HG03378 (cell line): ENCODE measurements at regions not wholly inside any gene's neighbourhood (a gene's known extent, or its start where the extent isn't known, plus 50 kb on each side); places are given as distances from the start of the nearest gene placed in this dataset.
"Not testable (repeated sequence)": the region's sequence is repeated elsewhere in the genome, so short reads cannot be mapped to it uniquely, and the experiment has no call there.

Experiments
- ATAC-seq: cut with Tn5 transposase; IDR thresholded peaks from one replicate; pipeline ENCODE4 v1.9.1; 2021; ENCODE audit warnings: mild to moderate bottlenecking, moderate library complexity; ENCODE audit not compliant: unreplicated experiment

DNA sequence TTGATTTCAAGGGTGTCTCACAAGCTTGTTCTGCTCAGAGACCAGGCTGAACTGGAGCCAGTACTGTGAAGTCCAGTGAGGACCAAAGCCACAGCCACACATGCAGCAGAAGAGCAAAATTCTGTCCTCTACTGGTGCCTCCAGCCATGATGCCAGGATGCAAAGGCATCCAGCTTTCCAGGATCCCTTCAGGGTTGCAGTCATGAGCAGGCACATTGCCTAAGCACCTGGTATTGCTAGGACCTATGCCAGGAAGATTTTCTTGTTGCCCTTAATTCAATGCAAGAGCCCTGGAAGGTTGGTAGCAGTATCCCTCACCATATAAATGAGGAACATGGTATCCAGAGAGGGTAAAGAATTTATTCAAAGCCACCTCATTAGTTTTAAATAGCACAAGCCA lies 78.9 kb upstream of the CYRIA start:
- no peak for ATAC-seq

DNA sequence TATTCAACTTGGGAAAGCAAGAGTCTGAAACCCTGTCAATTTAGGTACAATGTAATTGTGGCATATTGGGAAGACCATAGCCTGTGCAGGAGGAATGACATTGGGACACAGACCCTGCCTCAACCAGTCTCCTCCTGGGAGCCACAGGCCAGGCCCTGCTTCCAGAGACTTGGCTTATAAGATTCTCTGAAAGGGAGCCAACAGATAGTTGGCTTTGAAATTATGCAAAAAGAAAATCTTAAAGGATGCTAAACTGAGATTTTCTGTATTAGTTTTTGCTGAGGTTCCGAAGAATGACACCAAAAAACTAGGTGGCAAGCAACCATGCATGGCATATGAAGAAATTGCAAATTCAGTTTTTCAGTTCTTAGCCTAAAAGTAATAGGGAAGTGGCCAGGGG lies 76.4 kb upstream of the CYRIA start:
- ATAC-seq = no peak

DNA sequence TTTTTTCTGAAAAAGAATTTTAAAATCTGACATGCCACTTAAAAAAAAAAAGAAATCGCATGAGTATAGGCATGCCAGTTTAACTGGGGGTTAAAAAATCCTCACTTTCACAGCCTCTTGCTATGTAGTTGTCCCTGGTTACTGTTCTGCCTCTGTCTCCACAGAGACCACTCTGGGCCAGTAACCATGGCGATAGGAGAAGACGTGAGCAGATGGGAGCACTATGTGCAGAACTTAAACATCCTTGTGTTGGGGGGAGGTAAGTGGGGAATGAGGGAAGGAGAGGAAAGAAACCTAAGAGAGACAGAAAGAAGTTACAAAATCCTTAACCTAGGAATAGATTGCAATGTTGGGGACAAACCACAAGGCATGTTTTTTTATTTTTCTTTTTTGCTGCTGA lies 75.9 kb upstream of the CYRIA start:
- no peak for ATAC-seq

DNA sequence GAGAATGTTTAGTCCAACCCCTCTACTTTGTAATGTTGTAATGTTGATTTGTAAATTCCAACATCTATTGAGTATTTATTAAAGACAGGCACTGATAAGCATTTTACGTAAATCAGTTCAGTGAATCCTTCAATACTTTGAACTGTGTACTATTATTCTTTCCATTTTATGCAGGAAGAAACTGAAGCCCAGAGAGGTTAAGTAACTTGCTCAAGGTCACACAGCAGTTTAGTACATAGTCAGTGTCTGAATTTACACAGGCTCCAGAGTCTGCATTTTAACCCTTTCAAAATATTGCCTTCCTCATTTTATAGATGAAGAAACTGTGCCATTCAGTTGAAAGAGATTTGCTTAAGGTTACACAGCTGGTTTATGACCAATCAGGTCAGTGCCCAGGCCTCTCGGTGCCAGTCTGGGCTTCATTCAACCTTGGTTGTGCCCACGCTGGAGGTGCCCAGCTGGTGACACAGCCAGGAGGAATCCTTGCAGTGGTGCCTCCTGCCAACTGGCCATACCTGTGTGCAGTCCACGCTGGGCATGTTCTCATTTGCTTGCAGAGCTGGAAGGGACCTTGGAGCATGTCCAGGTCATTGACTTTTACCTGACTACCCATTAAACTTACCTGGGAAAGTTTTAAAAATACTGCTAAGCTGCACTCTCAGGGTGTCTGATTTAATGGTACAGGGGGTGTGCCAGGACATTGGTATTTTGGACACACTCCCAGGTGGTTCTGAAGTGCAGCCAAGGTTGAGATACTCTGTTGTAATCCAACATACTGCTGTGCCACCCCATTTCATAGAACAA lies 74.3 kb upstream of the CYRIA start:
- ATAC-seq = no peak

DNA sequence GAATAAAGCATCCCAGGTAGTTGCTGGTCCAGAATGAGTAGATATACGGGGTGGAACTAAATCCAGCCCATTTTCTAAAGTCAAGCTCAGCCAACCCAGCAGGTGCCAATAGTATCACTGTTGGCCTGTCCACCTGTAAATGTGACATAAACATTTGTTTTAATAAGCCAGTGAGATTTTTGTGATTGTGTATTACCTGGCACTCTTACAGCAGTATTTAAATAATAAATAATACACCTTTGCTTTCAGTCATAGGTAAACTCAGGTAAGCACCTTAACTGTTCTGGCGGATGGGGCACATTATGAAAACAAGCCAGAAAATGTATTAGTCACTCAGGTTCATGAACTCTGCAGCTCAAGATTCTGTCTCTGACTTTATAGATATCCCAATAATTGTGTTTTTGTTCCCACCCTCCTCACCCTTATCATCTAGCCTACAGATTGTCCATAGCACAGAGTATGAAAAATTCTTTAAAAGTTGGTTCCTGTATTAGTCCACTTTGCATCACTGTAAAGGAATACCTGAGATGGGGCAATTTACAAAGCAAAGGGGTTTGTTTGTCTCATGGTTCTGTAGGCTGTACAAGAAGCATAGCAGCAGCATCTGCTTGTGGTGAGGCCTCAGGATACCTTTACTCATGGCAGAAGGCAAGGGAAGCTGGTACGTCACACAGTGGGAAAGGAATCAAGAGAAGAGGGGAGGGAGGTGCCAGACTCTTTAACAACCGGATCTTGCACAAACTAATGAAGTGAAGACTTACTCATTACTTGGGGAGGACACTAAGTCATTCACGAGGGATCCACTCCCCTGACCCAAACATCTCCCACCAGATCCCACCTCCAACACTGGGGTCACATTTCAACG lies 73.0 kb upstream of the CYRIA start:
- no peak for ATAC-seq

DNA sequence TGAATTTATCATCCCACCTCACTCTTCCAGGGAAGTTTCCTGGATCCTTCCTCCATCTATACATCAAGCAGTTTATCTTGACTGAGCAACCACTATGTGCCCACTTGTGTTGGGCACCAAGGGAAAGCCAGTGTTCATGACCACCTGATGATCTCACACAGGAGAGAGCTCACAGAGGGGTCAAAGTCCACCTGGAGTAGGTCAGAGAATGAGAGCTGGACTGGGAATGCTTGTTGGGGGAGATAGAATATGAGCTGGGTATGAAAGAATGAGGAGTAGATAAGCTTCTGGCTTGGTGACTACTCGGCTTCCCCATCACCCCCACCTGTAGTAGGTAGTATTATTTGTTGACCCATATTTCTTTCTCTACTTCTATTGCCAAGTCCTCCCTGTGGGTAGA lies 72.2 kb upstream of the CYRIA start:
- ATAC-seq = no peak

DNA sequence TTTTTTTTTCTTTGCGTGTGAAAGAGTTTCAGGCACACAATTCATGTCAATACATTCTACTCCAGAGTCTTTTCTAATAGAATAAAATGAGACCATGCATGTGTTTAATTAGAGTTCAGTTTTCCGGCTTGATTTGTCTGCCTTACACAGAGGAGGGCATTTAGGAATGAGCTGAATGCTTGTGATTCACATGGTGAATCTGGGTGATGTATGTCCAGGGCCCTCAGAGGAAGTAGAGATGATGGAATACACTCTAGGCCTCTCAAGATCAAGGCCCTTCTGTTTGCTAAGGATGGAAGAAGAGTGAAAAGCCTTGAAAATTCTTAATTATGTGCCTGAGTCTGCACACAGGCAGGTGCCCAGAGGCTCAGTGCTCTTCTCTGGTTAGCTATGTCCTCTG lies 71.0 kb upstream of the CYRIA start:
- no peak for ATAC-seq

DNA sequence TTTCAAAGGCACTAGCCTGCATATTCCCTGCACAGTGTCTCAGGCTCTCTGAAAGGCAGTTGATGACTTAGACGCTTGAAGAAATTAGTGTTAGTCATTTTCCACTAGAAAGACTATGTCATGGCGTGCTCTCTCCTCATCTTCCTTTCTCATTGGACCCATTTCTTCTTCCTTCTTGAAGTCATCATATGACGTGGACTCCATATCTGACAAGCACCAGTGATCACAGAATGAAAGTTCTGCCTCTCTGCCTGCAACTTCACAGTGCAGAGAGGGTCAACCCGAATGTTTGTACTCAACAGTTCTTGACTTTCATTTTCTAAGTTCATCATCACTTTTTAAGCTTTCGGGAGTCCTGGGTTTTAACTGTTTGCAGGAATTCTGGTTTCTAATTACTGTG lies 63.7 kb upstream of the CYRIA start:
- peak; percentile 70 for ATAC-seq

DNA sequence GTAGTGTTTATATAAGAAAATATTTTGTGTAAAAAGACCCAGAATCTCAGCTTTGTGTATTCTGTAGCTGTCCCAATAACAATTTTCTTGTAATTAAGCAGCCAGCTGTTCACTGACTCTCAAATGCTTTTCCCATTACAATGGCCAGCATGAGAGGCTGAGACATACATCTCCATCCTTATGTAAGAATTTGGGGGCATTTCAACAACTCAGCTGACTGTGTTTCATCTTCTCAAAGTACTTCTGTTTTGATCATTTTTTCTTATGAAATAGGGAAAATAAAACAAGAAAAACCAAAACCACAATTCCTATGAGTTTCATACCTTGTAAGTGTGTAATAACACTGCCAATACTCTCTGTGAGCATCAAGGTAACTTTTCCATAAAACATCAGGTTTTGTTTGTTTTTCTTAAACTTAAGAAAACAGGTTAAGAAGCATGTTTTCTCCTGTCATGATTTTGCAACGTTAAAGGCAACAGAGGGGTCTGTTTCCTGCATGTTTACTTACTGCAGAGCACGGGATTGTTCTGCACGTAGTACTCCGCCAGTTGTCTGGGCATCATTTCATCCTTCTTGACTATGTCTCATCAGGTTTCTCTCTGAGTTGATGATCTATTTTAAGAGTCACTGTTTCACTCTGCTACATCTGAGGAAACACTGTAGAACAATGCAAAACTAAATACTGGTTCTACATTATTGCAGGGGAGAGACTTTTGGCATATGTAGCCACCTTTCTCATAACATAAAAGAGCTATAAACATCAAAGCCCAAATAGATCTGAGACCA lies 62.9 kb upstream of the CYRIA start:
- peak; percentile 82 for ATAC-seq

DNA sequence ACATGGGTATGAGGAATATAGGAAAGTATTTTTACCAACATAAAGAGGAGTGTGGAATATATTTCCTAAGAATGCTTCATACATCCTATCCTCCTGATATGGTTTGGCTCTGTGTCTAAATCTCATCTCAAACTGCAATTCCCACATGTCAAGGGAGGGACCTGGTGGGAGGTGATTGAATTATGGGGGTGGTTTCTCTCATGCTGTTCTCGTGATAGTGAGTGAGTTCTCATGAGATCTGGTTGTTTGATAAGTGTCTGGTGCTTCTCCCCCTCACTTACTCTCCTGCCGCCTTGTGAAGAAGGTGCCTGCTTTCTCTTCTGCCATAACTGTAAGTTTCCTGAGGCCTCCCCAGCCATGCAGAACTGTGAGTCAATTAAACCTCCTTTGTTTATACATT lies 62.2 kb upstream of the CYRIA start:
- ATAC-seq = not testable (repeated sequence)

DNA sequence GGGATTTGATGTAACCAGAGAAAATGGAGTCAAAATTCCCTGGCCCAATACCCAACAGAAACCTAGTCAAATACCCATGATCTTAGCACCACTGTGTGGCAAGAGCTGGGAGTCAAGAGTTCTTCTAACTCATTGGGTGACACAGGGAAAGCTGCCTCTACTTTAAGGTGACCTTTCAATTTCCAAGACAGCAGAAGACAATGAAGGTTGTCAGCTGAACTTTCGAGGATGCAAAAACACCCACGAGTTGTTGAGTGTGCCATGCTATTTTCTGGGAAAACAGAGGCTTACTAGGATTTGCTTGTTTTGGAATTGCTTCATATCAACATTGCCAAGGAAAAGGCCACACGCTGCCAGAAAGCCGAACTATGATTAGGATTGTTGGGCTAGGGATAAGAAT lies 61.6 kb upstream of the CYRIA start:
- ATAC-seq = no peak

DNA sequence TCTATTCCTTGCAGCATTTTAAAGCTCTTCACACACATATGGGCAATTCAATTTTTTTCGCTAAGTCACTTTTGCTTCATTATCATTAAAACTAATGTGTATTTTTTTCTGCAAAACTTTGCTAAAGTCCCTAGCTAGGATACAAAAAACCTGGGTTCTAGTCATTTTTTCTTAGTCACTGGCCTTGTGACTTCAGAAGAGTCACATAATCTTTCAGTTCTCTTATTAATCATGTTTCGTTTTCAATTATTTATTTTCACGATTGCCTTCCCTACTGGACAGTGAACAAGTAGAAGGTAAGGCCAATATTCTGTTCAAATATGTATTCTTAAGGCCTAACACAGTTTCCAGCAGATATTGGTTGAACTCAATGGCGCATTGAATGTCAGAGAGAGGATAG lies 60.9 kb upstream of the CYRIA start:
- no peak for ATAC-seq

DNA sequence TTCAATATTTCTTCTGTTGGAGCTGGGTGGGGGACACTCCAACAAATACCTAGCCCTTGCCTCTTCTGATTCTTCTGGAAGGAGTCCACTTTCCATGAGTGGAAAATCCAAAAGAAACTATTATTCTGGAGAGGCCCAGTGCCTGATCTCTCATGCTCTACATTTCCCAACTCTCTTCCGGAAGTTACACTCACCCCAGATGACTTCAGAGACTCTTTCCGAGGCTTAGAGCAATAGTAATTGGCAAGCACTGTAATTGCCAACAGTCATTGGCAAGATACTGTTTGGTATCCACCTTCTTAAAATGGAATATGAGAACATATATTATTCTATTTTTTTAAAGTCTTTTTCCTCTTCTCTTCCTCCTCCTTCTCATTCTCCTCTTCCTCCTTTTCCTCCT lies 60.5 kb upstream of the CYRIA start:
- ATAC-seq = no peak

DNA sequence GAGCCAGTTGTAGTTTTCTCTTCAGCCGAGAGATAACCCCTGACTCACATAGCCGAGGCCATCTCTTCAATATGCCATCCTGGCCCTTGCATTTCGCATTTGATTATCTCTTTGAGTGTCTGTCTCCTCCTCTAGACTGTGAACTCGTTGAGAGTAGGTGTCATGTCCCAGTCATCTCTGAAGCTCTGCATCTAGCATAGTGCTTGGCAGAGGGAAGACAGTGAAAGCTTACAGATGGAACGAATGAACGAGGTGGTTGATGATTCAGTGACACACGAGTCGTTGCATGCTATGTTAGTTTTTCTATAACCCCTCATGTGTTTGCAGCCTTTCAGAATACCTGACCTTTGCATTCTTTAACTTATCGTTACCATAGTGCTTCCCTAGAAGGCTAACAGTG lies 59.9 kb upstream of the CYRIA start:
- no peak for ATAC-seq

DNA sequence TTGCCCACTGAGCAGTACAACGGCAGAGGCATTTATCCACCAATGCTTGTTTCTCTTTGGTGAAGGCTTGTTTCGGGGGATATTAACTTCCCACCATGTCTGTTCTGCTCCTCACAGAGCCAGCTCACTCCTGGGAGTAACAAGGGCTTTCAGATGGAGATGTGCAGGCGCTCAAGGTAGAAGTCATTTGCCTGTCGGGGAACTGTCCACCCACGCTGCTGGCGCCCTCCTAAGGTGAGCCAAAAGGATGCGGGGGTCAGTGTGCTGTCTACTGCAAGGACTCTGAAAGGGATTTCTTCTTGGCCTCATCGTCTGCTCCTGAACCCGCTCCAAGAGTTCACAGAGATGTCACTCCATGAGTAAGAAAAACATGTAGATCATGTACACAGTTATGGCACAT lies 57.0 kb upstream of the CYRIA start:
- ATAC-seq = no peak

DNA sequence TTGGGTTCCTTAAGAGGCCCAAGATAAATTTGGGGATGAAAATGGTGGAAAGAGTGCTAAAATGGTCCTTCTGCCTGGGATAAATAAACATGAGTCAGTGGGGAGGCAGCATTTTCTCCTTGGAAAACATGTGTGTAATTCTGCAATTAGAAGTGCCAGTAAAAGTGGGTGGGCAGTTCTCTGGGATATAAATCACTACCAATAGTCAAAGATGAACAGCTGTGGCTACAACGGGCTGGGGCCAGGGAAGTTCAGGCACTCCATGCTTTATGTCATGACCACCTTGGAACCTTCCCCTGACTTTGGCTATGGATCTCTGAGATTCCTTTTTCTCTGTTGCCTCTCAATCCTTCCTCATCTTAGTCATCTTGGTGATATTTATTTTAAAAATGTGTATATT lies 56.5 kb upstream of the CYRIA start:
- ATAC-seq = no peak

DNA sequence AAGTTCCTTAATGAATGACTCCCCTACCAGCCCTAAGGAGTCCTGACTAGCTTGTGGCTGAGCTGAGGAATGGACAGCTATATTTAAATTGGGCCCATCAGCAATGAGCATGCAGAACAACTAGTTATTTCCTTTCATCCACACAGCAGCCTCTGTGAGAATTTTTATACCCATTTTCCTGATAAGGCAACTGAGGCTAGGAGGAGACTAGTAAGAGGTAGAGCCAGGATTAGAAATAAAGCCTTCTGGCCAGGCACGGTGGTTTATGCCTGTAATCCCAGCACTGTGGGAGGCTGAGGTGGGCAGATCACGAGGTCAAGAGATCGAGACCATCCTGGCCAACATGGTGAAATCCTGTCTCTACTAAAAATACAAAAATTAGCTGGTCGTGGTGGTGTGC lies 55.9 kb upstream of the CYRIA start:
- ATAC-seq = not testable (repeated sequence)

DNA sequence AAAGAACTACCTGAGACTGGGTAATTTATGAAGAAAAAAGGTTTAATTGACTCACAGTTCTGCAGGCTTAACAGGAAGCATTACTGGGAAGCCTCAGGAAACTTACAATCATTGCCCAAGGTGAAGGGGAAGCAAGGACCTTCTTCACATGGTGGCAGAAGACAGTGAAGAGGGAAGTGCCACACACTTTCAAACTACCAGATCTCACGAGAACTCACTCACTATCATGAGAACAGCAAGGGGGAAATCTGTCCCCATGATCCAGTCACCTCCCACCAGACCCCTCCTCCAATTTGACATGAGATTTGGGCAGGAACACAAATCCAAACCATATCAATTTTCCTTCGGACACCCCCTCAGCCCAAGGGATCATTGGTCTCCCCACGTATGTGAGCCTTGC lies 55.1 kb upstream of the CYRIA start:
- ATAC-seq = not testable (repeated sequence)

DNA sequence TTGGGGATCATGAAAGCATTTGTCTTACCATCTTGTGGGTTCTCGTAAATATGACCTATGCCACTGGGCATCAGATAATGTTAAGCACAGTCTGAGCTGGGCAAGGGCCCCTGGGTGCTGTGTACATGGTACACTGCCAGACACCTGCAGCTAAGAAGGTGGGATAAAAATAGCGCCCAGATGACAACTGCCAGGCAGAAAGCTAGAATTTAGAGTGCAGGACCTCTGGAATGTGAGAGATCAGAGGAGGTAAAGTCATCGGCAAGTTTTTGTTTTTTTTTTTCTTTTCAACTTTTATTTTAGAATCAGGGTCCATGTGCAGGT lies 53.8 kb upstream of the CYRIA start:
- no peak for ATAC-seq

DNA sequence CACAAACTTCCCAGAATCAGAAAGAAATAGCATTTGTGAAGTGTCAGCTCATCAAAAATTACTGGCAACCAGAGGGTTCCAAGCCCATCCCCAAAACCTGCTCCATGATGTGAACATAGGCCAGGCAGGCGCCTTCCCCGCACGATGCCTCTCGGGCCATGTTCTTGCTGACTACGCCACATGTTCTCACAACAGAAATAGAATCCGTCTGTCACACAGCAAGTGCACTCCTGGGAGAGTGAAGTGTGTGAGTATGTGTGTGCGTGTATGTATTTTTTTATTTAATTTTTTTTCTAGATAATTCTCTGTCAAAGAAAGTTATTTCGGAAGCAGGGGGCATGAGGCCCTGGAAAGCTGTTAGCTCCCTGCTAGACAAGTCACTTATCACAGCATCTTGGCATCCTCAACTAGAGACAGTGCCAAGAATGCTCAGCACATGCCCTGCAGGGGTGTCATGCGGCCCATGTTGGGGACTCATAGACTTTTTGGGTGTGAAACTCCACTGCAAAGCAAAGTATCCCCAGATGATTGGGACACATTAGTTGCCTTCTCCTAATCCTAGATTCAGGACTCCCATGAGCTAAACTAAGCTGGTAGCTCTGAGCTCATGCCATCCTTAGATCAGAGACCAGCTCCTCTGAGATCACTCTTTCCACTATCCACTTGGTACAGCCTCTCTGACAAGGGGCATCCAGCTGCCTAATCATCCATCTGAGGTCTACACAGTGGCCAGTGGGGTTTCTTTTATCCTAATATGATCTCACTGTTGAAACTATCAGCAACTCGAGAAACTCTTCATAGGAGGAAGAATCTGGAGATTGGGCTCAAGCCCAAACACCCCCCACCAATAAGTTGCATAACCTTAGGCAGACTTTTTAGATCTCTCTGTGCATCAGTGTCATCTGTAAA lies 53.2 kb upstream of the CYRIA start:
- no peak for ATAC-seq

DNA sequence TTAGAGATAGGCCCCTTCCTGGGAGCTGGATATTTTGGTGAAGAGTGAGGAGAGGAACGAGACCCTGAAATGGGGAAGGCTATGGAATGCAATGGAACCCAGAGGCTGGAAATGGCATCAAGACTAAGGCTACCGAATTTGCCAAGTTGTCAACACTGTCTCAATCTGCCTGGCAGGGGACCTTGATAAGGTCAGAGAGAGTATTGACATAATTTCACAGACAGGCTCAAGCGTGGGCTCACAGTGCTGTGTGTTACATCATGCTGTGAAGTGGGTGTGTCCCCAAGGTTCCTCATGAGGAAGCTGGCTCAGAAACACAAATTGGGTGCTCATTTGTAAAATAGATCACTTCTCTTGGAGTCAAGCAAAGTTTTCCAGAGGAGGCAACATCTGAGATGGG lies 51.8 kb upstream of the CYRIA start:
- ATAC-seq = no peak
